A549 (cell line): ENCODE measurements at regions not wholly inside any gene's neighbourhood (a gene's known extent, or its start where the extent isn't known, plus 50 kb on each side); places are given as distances from the start of the nearest gene placed in this dataset.

Experiments
- CHD2 ChIP-seq: fragments of 150-350 bp; IDR thresholded peaks from 2 replicates; pipeline ENCODE4 v1.6.1; 2014; ENCODE audit warnings: low read length; ENCODE audit not compliant: partially characterized antibody
- EP300 ChIP-seq, 2 experiments: fragments of >200 bp; sonication (Bioruptor Twin); formaldehyde crosslinking; IDR thresholded peaks; 2 replicates in 1 of 2; 3 replicates in 1 of 2; pipeline ENCODE4 v1.6.1; 2016 to 2017
- ESRRA ChIP-seq: fragments of 150-350 bp; IDR thresholded peaks from 2 replicates; pipeline ENCODE4 v1.6.1; 2014; ENCODE audit warnings: mild to moderate bottlenecking, low read length, borderline replicate concordance
- HMGXB4 ChIP-seq: fragments of 250-450 bp; sonication (Bioruptor Pico); IDR thresholded peaks from 2 replicates; pipeline ENCODE4 v1.5.0; 2021; ENCODE audit warnings: mild to moderate bottlenecking, moderate library complexity, borderline replicate concordance
- JUNB ChIP-seq: fragments of >200 bp; sonication (Bioruptor Twin); formaldehyde crosslinking; IDR thresholded peaks from 2 replicates; pipeline ENCODE4 v1.6.1; 2016
- NR3C1 ChIP-seq: fragments of >200 bp; sonication (Bioruptor Twin); formaldehyde crosslinking; IDR thresholded peaks from 3 replicates; pipeline ENCODE4 v1.6.1; 2017
- RAD21 ChIP-seq, 2 experiments: fragments of >200 bp in 1 of 2; sonication (Bioruptor Twin) in 1 of 2; formaldehyde crosslinking in 1 of 2; IDR thresholded peaks in 1 of 2; conservative IDR thresholded peaks in 1 of 2; 2 replicates in 1 of 2; 3 replicates in 1 of 2; pipeline ENCODE4 v1.6.1; 2012 to 2018; ENCODE audit warnings: inconsistent platforms in 1 of 2
- RCOR1 ChIP-seq: fragments of 150-350 bp; IDR thresholded peaks from 2 replicates; pipeline ENCODE4 v1.6.1; 2014; ENCODE audit warnings: antibody characterized with exemption, low read length, low read depth
- REST ChIP-seq: fragments of 200-600 bp; sonication (generic); IDR thresholded peaks from 2 replicates; pipeline ENCODE4 v1.6.1; 2016; ENCODE audit warnings: antibody characterized with exemption, mild to moderate bottlenecking, moderate library complexity
- SMC3 ChIP-seq: fragments of >200 bp; sonication (Bioruptor Twin); formaldehyde crosslinking; IDR thresholded peaks from 3 replicates; pipeline ENCODE4 v1.6.1; 2018; ENCODE audit warnings: inconsistent platforms
- TF ChIP-seq, protein P1 (sequence below): IDR thresholded peaks from 2 replicates; pipeline ENCODE4 v1.6.1; 2012
- TF ChIP-seq, protein P2 (sequence below): fragments of >200 bp; sonication (Bioruptor Twin); formaldehyde crosslinking; IDR thresholded peaks from 3 replicates; pipeline ENCODE4 v1.5.1; 2016

DNA sequence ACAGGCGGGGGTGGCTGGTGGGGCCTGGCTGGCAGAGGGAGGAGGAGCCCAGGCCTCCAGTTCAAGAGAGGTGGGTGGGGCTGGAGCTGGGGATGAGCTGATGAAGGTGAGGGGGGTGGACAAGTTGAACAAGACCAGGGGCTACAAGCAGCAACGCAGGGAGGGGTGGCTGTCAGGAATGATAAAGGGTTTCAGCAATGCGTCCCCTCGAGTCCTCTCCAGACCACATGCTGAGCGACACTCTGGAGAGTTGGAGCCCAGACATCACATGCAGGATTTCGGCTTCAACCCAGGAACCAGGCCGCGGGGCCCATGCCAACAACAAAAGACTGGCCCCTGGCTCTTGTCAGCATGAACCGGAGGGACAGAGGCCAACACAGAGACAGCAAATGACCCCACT lies 480.3 kb downstream of the BRD1 start:
- TF ChIP-seq, protein P1, sequence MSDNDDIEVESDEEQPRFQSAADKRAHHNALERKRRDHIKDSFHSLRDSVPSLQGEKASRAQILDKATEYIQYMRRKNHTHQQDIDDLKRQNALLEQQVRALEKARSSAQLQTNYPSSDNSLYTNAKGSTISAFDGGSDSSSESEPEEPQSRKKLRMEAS = no peak
- no peak for TF ChIP-seq EP300 (IDR thresholded peaks at IDR 0.05)
- TF ChIP-seq RAD21 (conservative IDR thresholded peaks at IDR 0.05 in 1 of 2, IDR thresholded peaks at IDR 0.05 in 1 of 2) = no peak
- TF ChIP-seq, protein P2, sequence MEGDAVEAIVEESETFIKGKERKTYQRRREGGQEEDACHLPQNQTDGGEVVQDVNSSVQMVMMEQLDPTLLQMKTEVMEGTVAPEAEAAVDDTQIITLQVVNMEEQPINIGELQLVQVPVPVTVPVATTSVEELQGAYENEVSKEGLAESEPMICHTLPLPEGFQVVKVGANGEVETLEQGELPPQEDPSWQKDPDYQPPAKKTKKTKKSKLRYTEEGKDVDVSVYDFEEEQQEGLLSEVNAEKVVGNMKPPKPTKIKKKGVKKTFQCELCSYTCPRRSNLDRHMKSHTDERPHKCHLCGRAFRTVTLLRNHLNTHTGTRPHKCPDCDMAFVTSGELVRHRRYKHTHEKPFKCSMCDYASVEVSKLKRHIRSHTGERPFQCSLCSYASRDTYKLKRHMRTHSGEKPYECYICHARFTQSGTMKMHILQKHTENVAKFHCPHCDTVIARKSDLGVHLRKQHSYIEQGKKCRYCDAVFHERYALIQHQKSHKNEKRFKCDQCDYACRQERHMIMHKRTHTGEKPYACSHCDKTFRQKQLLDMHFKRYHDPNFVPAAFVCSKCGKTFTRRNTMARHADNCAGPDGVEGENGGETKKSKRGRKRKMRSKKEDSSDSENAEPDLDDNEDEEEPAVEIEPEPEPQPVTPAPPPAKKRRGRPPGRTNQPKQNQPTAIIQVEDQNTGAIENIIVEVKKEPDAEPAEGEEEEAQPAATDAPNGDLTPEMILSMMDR = no peak
- no peak for TF ChIP-seq RCOR1
- no peak for TF ChIP-seq JUNB
- no peak for TF ChIP-seq SMC3
- no peak for TF ChIP-seq CHD2
- no peak for TF ChIP-seq ESRRA
- no peak for TF ChIP-seq REST
- no peak for TF ChIP-seq HMGXB4 (CRISPR knock-in tag)
- no peak for TF ChIP-seq NR3C1
